B cell (primary cell): ENCODE measurements at regions not wholly inside any gene's neighbourhood (a gene's known extent, or its start where the extent isn't known, plus 50 kb on each side); places are given as distances from the start of the nearest gene placed in this dataset.
"Not testable (repeated sequence)": the region's sequence is repeated elsewhere in the genome, so short reads cannot be mapped to it uniquely, and the experiment has no call there.

ENCODE experiments used
- CTCF ChIP-seq: fragments of 200-600 bp; IDR thresholded peaks from one replicate; pipeline ENCODE4 v1.8.0; 2022; ENCODE audit warnings: antibody characterized with exemption, mild to moderate bottlenecking
- EZH2 ChIP-seq: IDR thresholded peaks from 2 replicates; pipeline ENCODE4 v1.6.1; 2012; ENCODE audit warnings: borderline replicate concordance, low read depth, mild to moderate bottlenecking, moderate library complexity, low read length; ENCODE audit not compliant: insufficient read depth, poor library complexity, severe bottlenecking

GRCh38 chr2:132256903-132257300 lies 95.2 kb upstream of the ANKRD30BL start:
- not testable (repeated sequence) for TF ChIP-seq CTCF, EZH2
